KOPT-K1 (cell line): ENCODE measurements at regions not wholly inside any gene's neighbourhood (a gene's known extent, or its start where the extent isn't known, plus 50 kb on each side); places are given as distances from the start of the nearest gene placed in this dataset.
"Not testable (repeated sequence)": the region's sequence is repeated elsewhere in the genome, so short reads cannot be mapped to it uniquely, and the experiment has no call there.

Experiments used
- H3K27ac ChIP-seq: fragments of 200-600 bp; sonication (generic); 2 replicates; pipeline ENCODE4 v1.5.1; 2016; ENCODE audit warnings: antibody characterized with exemption, mild to moderate bottlenecking, low read depth, low read length; ENCODE audit not compliant: poor library complexity, severe bottlenecking
- H3K36me3 ChIP-seq: fragments of 200-600 bp; sonication (generic); 2 replicates; pipeline ENCODE4 v1.5.1; 2017; ENCODE audit warnings: antibody characterized with exemption, mild to moderate bottlenecking, low read length, moderate library complexity; ENCODE audit not compliant: insufficient read depth
- H3K9me3 ChIP-seq: fragments of 200-600 bp; sonication (generic); 2 replicates; pipeline ENCODE4 v1.5.1; 2017; ENCODE audit warnings: antibody characterized with exemption, low read length, mild to moderate bottlenecking; ENCODE audit not compliant: insufficient read depth, poor library complexity, severe bottlenecking

GRCh38 chr1:4075436-4076225, 175.6 kb upstream of the C1orf174 start:
- Histone ChIP-seq H3K27ac (no peak overlapping the region), H3K9me3 (no peaks in the 10 kb centered on the region), H3K36me3 (no peaks in the 10 kb centered on the region)

GRCh38 chr1:4076346-4076745, 176.3 kb upstream of the C1orf174 start:
- Histone ChIP-seq H3K27ac (no peak overlapping the region), H3K36me3 (no peaks in the 10 kb centered on the region), H3K9me3 (no peaks in the 10 kb centered on the region)

DNA sequence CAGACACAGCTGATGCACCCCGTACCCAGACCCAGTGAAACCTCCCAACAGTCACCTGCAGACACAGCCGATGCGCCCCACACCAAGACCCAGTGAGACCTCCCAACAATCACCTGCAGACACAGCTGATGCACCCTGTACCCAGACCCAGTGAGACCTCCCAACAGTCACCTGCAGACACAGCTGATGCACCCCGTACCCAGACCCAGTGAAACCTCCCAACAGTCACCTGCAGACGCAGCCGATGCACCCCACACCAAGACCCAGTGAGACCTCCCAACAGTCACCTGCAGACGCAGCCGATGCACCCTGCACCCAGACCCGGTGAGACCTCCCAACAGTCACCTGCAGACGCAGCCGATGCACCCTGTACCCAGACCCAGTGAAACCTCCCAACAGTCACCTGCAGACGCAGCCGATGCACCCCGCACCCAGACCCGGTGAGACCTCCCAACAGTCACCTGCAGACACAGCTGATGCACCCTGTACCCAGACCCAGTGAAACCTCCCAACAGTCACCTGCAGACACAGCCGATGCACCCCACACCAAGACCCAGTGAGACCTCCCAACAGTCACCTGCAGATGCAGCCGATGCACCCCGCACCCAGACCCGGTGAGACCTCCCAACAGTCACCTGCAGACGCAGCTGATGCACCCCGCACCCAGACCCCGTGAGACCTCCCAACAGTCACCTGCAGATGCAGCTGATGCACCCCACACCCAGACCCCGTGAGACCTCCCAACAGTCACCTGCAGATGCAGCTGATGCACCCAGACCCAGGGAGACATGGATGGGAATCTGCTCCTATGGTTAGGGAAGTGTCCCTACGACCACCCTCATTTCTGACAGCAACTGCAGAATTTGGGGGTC, 178.3 kb upstream of the C1orf174 start:
- H3K9me3 ChIP-seq = not testable (repeated sequence)

GRCh38 chr1:4079815-4080214, 179.7 kb upstream of the C1orf174 start:
- Histone ChIP-seq H3K36me3 (no peaks in the 10 kb centered on the region), H3K9me3 (no peaks in the 10 kb centered on the region), H3K27ac (no peak overlapping the region)

More for the DNA sequence above, 178.3 kb upstream of the C1orf174 start:
- H3K36me3 ChIP-seq, H3K27ac ChIP-seq: not testable (repeated sequence)

- H3K27ac ChIP-seq = no peak overlapping the region
Observed at GRCh38 chr1:4081806-4082711, 182.0 kb upstream of the C1orf174 start.

DNA sequence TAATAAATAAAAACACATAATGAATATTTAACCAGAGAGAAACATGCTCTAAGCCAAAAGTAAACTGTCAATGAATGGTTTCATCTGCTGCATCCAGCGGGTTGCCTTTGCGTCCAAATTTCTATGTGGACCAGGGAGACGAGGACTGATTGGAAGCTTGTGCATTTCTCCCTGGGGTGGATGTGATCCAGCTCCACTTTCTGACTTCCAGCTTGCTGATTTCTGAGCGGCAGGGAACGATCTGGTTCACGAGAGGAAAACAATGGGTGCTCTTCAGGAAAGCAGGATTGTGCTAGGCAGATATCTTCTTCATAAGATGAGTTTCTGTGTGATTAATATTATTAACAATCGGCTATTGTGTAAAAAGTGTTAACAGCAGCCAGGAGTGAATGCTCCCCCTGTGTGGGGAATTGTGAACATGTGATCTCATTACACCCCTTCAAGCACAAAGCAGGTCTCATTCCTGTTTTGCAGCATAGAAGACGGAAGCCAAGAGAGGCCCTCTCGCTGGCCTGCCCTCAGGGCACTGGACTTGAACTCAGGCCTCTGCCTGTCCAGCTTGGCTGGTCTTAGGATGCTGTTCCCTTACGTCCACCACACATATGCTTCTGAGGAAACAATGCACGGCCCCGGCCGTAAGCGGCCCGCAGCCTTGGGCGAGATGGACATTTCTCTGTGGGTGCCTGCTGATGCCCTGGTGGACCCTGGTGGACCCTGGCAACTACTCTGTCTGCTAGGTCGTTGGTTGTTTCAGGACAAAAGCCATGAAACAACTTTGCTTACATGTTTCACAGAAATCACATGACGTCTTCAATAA, 183.4 kb upstream of the C1orf174 start:
- H3K27ac ChIP-seq = no peak overlapping the region

More at GRCh38 chr1:4081806-4082711, 182.0 kb upstream of the C1orf174 start:
- Histone ChIP-seq H3K9me3 (no peaks in the 10 kb centered on the region), H3K36me3 (no peaks in the 10 kb centered on the region)

GRCh38 chr1:4084048-4084431, 184.0 kb upstream of the C1orf174 start:
- no peaks in the 10 kb centered on the region for H3K9me3 ChIP-seq
- no peaks in the 10 kb centered on the region for H3K36me3 ChIP-seq
- H3K27ac ChIP-seq = no peak overlapping the region

More for the DNA sequence above, 183.4 kb upstream of the C1orf174 start:
- no peaks in the 10 kb centered on the region for H3K9me3 ChIP-seq
- no peaks in the 10 kb centered on the region for H3K36me3 ChIP-seq

GRCh38 chr1:4084446-4084845, 184.4 kb upstream of the C1orf174 start:
- Histone ChIP-seq H3K27ac (no peak overlapping the region), H3K9me3 (no peaks in the 10 kb centered on the region), H3K36me3 (no peaks in the 10 kb centered on the region)

DNA sequence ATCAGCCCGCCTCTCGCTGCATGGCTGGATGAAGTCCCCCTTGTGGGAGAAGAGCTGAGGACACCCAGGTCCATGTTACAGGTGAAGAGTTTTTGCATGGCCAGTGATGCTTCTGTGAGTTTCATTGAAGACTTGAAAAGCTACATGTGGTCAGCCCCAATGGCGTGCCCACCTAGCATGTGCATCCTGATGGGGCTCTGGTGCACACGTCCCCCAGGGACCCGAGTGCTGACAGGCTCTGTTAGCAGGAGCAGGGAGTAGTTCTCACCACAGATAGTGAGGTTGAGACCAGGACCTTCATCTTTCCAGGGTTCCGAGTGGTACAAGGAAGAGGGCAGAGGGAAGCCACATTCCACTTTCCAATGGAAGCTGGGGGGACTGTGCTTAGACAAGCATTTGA, 184.8 kb upstream of the C1orf174 start:
- Histone ChIP-seq H3K36me3 (no peaks in the 10 kb centered on the region), H3K27ac (no peak overlapping the region), H3K9me3 (no peaks in the 10 kb centered on the region)

DNA sequence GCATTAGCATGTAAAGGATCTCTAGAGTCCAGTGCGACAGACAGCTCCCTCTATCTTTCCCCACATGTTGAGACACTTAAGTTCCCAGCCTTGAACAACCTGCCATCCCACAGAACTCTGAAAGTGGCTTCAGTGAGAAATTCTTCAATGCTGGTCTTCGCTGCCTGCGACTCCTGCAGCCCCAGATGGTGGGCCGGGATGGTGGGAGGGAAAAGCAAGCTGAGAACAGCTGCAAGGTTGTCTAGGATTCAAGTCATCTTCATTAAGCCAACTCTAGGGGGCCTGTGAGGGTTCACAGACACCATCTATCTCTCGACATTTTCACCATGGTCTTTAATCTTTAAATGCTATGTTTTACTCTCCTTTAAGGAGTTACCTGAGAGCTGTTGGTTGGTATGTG, 185.5 kb upstream of the C1orf174 start:
- Histone ChIP-seq H3K36me3 (no peaks in the 10 kb centered on the region), H3K9me3 (no peaks in the 10 kb centered on the region), H3K27ac (no peak overlapping the region)

GRCh38 chr1:4086085-4086850, 186.2 kb upstream of the C1orf174 start:
- Histone ChIP-seq H3K36me3 (no peaks in the 10 kb centered on the region), H3K27ac (no peak overlapping the region), H3K9me3 (no peaks in the 10 kb centered on the region)

GRCh38 chr1:4086921-4087320, 186.8 kb upstream of the C1orf174 start:
- H3K9me3 ChIP-seq = no peaks in the 10 kb centered on the region
- no peaks in the 10 kb centered on the region for H3K36me3 ChIP-seq
- H3K27ac ChIP-seq = no peak overlapping the region

- no peaks in the 10 kb centered on the region for H3K9me3 ChIP-seq
- H3K27ac ChIP-seq = no peak overlapping the region
- H3K36me3 ChIP-seq = no peaks in the 10 kb centered on the region
Observed at GRCh38 chr1:4087530-4088420, 187.7 kb upstream of the C1orf174 start.
